ENCODE measurements at regions not wholly inside any gene's neighbourhood (a gene's known extent, or its start where the extent isn't known, plus 50 kb on each side); places are given as distances from the start of the nearest gene placed in this dataset.

Small RNA genes lying in the stretch of these regions (small RNA-seq; reads per million reads assigned to genes)
- gene RF00019: 0 reads per million in 4 donors
- 0 to 0.29 (median 0) reads per million in 4 donors for gene RNA5SP318
- 0 reads per million in 4 donors for gene SNRPEP8
